H1 (cell line): ENCODE measurements at regions not wholly inside any gene's neighbourhood (a gene's known extent, or its start where the extent isn't known, plus 50 kb on each side); places are given as distances from the start of the nearest gene placed in this dataset.

Experiments used
- CHD2 ChIP-seq: IDR thresholded peaks from 2 replicates; pipeline ENCODE4 v1.6.1; 2012; ENCODE audit warnings: low read length, improper control_type of control experiment
- E2F6 ChIP-seq: IDR thresholded peaks from 2 replicates; pipeline ENCODE4 v1.6.1; 2012; ENCODE audit warnings: inconsistent platforms
- FOSL1 ChIP-seq: IDR thresholded peaks from 2 replicates; pipeline ENCODE4 v1.6.1; 2011; ENCODE audit warnings: mild to moderate bottlenecking, low read depth, low read length, moderate library complexity; ENCODE audit not compliant: insufficient read depth
- POLR2A ChIP-seq, 2 experiments: IDR thresholded peaks; 1 replicate in 1 of 2; 2 replicates in 1 of 2; pipeline ENCODE4 v1.6.1; 2011; ENCODE audit warnings: low read depth in 2 of 2, low read length in 2 of 2, mild to moderate bottlenecking in 2 of 2; ENCODE audit errors: control extremely low read depth in 1 of 2
- POLR2AphosphoS5 ChIP-seq: IDR thresholded peaks from 2 replicates; pipeline ENCODE4 v1.6.1; 2011; ENCODE audit warnings: low read depth, low read length

DNA sequence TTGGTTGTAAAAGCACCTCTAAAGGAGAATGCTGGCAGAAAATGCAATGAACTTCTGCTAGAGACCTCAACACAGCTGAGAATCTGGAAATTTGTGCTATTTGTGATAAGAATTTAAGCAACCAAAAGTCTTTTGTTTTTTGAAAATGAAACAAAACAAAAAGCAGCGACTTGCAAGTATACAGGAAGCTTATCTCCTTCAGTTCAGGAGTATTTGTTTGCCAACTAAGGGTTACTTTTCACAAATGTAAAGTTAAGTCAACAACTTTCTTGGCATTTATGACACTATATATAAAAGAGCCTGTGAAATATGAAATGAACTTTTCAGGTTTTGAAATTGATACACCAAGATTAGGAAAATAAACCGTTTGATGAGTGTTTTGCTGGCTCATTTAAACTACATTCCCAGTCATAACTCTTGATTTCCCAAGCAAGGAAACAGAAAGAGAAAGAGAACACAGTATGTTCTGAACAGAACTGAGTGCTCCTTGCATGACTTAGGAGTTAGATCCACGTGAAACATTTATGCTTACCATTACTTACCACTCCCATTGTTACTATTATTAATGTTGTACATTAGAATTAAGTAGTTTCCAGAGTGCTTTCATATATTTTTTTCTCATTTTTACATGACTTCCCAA is 92.3 kb upstream of the COL8A1 start:
- no peak for TF ChIP-seq E2F6
- no peak for TF ChIP-seq POLR2A (IDR thresholded peaks at IDR 0.05; ENCODE audit: control extremely low read depth in 1 of 2, low read depth in 2 of 2, low read length in 2 of 2)
- no peak for TF ChIP-seq FOSL1
- no peak for TF ChIP-seq CHD2
- no peak for TF ChIP-seq POLR2AphosphoS5
